OCI-LY7 (cell line): ENCODE measurements at regions not wholly inside any gene's neighbourhood (a gene's known extent, or its start where the extent isn't known, plus 50 kb on each side); places are given as distances from the start of the nearest gene placed in this dataset.
"Not testable (repeated sequence)": the region's sequence is repeated elsewhere in the genome, so short reads cannot be mapped to it uniquely, and the experiment has no call there.

ENCODE experiments used
- BruUV-seq: library from RNA; stranded (reverse); fragments of 400-500 nt; replicated peaks from 2 replicates; lab custom pipeline; 2021; lab: Mats Ljungman, UMichigan
- CTCF ChIA-PET: fragments of 300-600 bp; sonication (Branson Sonifier 250); formaldehyde crosslinking; loops from one replicate; lab custom pipeline; 2022; ENCODE audit warnings: antibody characterized with exemption; ENCODE audit not compliant: unreplicated experiment; lab: Charles Lee
- POLR2A ChIA-PET: fragments of 300-600 bp; sonication (Branson Sonifier 250); formaldehyde crosslinking; loops from one replicate; lab custom pipeline; 2022; ENCODE audit warnings: antibody characterized with exemption; lab: Charles Lee
- DNase-seq: peaks from one replicate; pipeline ENCODE4 v3.0.0-alpha.2; 2015; ENCODE audit warnings: low spot score
- H2AFZ ChIP-seq: fragments of 200-600 bp; sonication (generic), shearing (Covaris generic); 2 replicates; pipeline ENCODE4 v1.6.1; 2014; ENCODE audit warnings: mild to moderate bottlenecking, antibody characterized with exemption, low read length, moderate library complexity
- H3K27ac ChIP-seq: fragments of 200-600 bp; sonication (generic); 2 replicates; pipeline ENCODE4 v1.5.1; 2014; ENCODE audit warnings: mixed run types, low read depth, mild to moderate bottlenecking, moderate library complexity, low read length, inconsistent platforms; ENCODE audit not compliant: poor library complexity, severe bottlenecking
- H3K36me3 ChIP-seq: fragments of 200-600 bp; sonication (generic); 2 replicates; pipeline ENCODE4 v1.6.1; 2014; ENCODE audit warnings: mild to moderate bottlenecking, antibody characterized with exemption, low read length, moderate library complexity, mixed read lengths; ENCODE audit not compliant: insufficient read depth
- H3K4me1 ChIP-seq: fragments of 200-600 bp; sonication (generic); 2 replicates; pipeline ENCODE4 v1.5.1; 2014; ENCODE audit warnings: mild to moderate bottlenecking, low read length; ENCODE audit not compliant: insufficient read depth, poor library complexity, severe bottlenecking
- H3K4me2 ChIP-seq: fragments of 200-600 bp; sonication (generic); 2 replicates; pipeline ENCODE4 v1.6.1; 2014; ENCODE audit warnings: mild to moderate bottlenecking, low read length
- H3K4me3 ChIP-seq: fragments of 200-600 bp; sonication (generic); 2 replicates; pipeline ENCODE4 v1.5.1; 2014; ENCODE audit warnings: mild to moderate bottlenecking, low read depth, low read length; ENCODE audit not compliant: poor library complexity, severe bottlenecking
- H3K79me2 ChIP-seq: fragments of 200-600 bp; sonication (generic); 2 replicates; pipeline ENCODE4 v1.6.1; 2016; ENCODE audit warnings: low read depth, mild to moderate bottlenecking, low read length, moderate library complexity, mixed read lengths; ENCODE audit not compliant: insufficient read depth
- H3K9me2 ChIP-seq: fragments of 200-600 bp; sonication (generic); 2 replicates; pipeline ENCODE4 v1.6.1; 2016; ENCODE audit warnings: mild to moderate bottlenecking, low read length, mixed read lengths; ENCODE audit not compliant: insufficient read depth
- H3K9me3 ChIP-seq: fragments of 200-600 bp; sonication (generic); 2 replicates; pipeline ENCODE4 v1.6.1; 2014; ENCODE audit warnings: mild to moderate bottlenecking, mixed run types, low read length, mixed read lengths
- H4K20me1 ChIP-seq: fragments of 200-600 bp; sonication (generic); 2 replicates; pipeline ENCODE4 v1.6.1; 2014; ENCODE audit warnings: mild to moderate bottlenecking, antibody characterized with exemption, low read length, moderate library complexity, mixed read lengths; ENCODE audit not compliant: insufficient read depth
- CTCF ChIP-seq: fragments of 200-600 bp; sonication (generic); conservative IDR thresholded peaks from 2 replicates; pipeline ENCODE4 v1.5.1; 2014; ENCODE audit warnings: mild to moderate bottlenecking, antibody characterized with exemption, low read length, moderate library complexity, mixed read lengths
- EZH2phosphoT487 ChIP-seq: fragments of 200-600 bp; sonication (generic); IDR thresholded peaks from 2 replicates; pipeline ENCODE4 v1.6.1; 2018; ENCODE audit warnings: low read depth, borderline replicate concordance, mild to moderate bottlenecking, mixed run types, antibody characterized with exemption, low read length, moderate library complexity, mixed read lengths
- intact Hi-C: fragments of 100-400 bp; cut with micrococcal nuclease; formaldehyde crosslinking; loops from one replicate; pipeline ENCODE4 v1.10.0; 2022; ENCODE audit not compliant: unreplicated experiment

GRCh38 chr5:72584466-72584865 lies 77.3 kb upstream of the ZNF366 start:
- H3K36me3 ChIP-seq, result no peaks in the 10 kb centered on the region
- ChIA-PET POLR2A (no interaction called here), CTCF (no interaction called here)
- no TSS peak for BruUV-seq
- H3K27ac ChIP-seq, result no peak overlapping the region
- H2AFZ ChIP-seq, result no peak overlapping the region
- no peaks in the 10 kb centered on the region for H3K4me1 ChIP-seq
- H4K20me1 ChIP-seq, result no peaks in the 10 kb centered on the region; the same call in 1 of the 2 replicates
- DNase-seq, result no peak
- H3K4me3 ChIP-seq, result no peak overlapping the region
- TF ChIP-seq EZH2phosphoT487 (no peak), CTCF (0 out of 2 replicates have a peak, but pooled peaks have one; percentile 24)
- no peaks in the 10 kb centered on the region for H3K9me3 ChIP-seq
- no peak overlapping the region for H3K4me2 ChIP-seq
- intact Hi-C loops, result no loop called here
- H3K79me2 ChIP-seq, result no peaks in the 10 kb centered on the region
- no peaks in the 10 kb centered on the region for H3K9me2 ChIP-seq

- H3K9me3 ChIP-seq, intact Hi-C loops, H4K20me1 ChIP-seq, DNase-seq, H3K9me2 ChIP-seq, H3K4me1 ChIP-seq, H3K36me3 ChIP-seq, CTCF ChIA-PET, H3K4me2 ChIP-seq, BruUV-seq, H3K79me2 ChIP-seq, POLR2A ChIA-PET, H3K4me3 ChIP-seq, H3K27ac ChIP-seq, H2AFZ ChIP-seq: not testable (repeated sequence)
Measured at GRCh38 chr5:72579290-72579689, 72.1 kb upstream of the ZNF366 start.

- Histone ChIP-seq H3K9me3 (no peaks in the 10 kb centered on the region), H3K27ac (no peak overlapping the region), H3K4me3 (no peak overlapping the region), H4K20me1 (no peaks in the 10 kb centered on the region), H3K9me2 (no peaks in the 10 kb centered on the region), H3K4me1 (no peaks in the 10 kb centered on the region), H3K4me2 (no peak overlapping the region), H3K79me2 (no peaks in the 10 kb centered on the region), H3K36me3 (no peaks in the 10 kb centered on the region), H2AFZ (no peak overlapping the region)
- no TSS peak for BruUV-seq
- no peak for DNase-seq
- ChIA-PET CTCF (no interaction called here), POLR2A (no interaction called here)
- intact Hi-C loops, result no loop called here
- TF ChIP-seq EZH2phosphoT487 (no peak), CTCF (no peak)
Measured at GRCh38 chr5:72572236-72572765, 65.1 kb upstream of the ZNF366 start.
